HEK293 (cell line): ENCODE measurements at regions not wholly inside any gene's neighbourhood (a gene's known extent, or its start where the extent isn't known, plus 50 kb on each side); places are given as distances from the start of the nearest gene placed in this dataset.

Source experiments
- CTCF ChIA-PET: fragments of 350-600 bp; formaldehyde crosslinking; extraction: SDS; loops from one replicate; lab custom pipeline; 2021; ENCODE audit warnings: antibody characterized with exemption; lab: Yijun Ruan, JAX
- POLR2A ChIA-PET: fragments of 300-600 bp; formaldehyde crosslinking; extraction: SDS; loops from one replicate; lab custom pipeline; 2020; ENCODE audit warnings: antibody characterized with exemption, inconsistent platforms; lab: Yijun Ruan, JAX
- H3K27ac ChIP-seq: fragments of 200-500 bp; sonication (Bioruptor generic); 2 replicates; pipeline ENCODE4 v1.5.1; 2014; ENCODE audit warnings: low read depth, low read length, control low read depth, inconsistent platforms; ENCODE audit errors: extremely low read depth
- H3K36me3 ChIP-seq, 2 experiments: fragments of 200-500 bp in 1 of 2; sonication (Bioruptor generic) in 1 of 2; 1 replicate in 1 of 2; 2 replicates in 1 of 2; pipeline ENCODE4 v1.5.1; 2014 to 2017; ENCODE audit warnings: inconsistent platforms in 2 of 2, low read length in 2 of 2; ENCODE audit not compliant: control insufficient read depth in 2 of 2, insufficient read depth in 1 of 2
- H3K4me1 ChIP-seq: fragments of 200-500 bp; sonication (Bioruptor generic); 2 replicates; pipeline ENCODE4 v1.5.1; 2014; ENCODE audit warnings: mild to moderate bottlenecking, low read length, inconsistent platforms; ENCODE audit not compliant: control insufficient read depth, insufficient read depth
- H3K4me3 ChIP-seq: 2 replicates; pipeline ENCODE4 v1.5.1; 2011; ENCODE audit warnings: low read depth, mild to moderate bottlenecking, control low read depth, low read length, moderate library complexity
- H3K9me3 ChIP-seq: fragments of 200-500 bp; sonication (Bioruptor generic); 2 replicates; pipeline ENCODE4 v1.5.1; 2014; ENCODE audit warnings: low read depth, low read length, inconsistent platforms; ENCODE audit not compliant: control insufficient read depth, insufficient read depth
- KLF1 ChIP-seq: fragments of 450-650 bp; formaldehyde crosslinking; IDR thresholded peaks from 2 replicates; pipeline ENCODE4 v1.5.1; 2016; ENCODE audit warnings: missing biosample characterization, missing genetic modification characterization
- PRDM1 ChIP-seq: fragments of 450-650 bp; formaldehyde crosslinking; IDR thresholded peaks from 2 replicates; pipeline ENCODE4; 2016; ENCODE audit warnings: missing biosample characterization, missing genetic modification characterization
- SCRT1 ChIP-seq: fragments of 450-650 bp; formaldehyde crosslinking; IDR thresholded peaks from 2 replicates; pipeline ENCODE4 v1.5.1; 2016; ENCODE audit warnings: missing biosample characterization, missing genetic modification characterization, borderline replicate concordance
- SCRT2 ChIP-seq: fragments of 450-650 bp; formaldehyde crosslinking; IDR thresholded peaks from 2 replicates; pipeline ENCODE4 v1.5.1; 2016; ENCODE audit warnings: missing biosample characterization, missing genetic modification characterization
- YY2 ChIP-seq: fragments of 450-650 bp; formaldehyde crosslinking; IDR thresholded peaks from 2 replicates; pipeline ENCODE4 v1.5.1; 2016; ENCODE audit warnings: missing biosample characterization, missing genetic modification characterization
- ZNF155 ChIP-seq: fragments of 450-650 bp; formaldehyde crosslinking; IDR thresholded peaks from 2 replicates; pipeline ENCODE4 v1.5.1; 2016; ENCODE audit warnings: missing biosample characterization, missing genetic modification characterization
- ZNF157 ChIP-seq: fragments of 450-650 bp; formaldehyde crosslinking; IDR thresholded peaks from 2 replicates; pipeline ENCODE4 v1.5.1; 2016; ENCODE audit warnings: missing biosample characterization, missing genetic modification characterization
- ZNF174 ChIP-seq: fragments of 450-650 bp; formaldehyde crosslinking; IDR thresholded peaks from 2 replicates; pipeline ENCODE4 v1.5.0; 2017; ENCODE audit warnings: missing biosample characterization, mild to moderate bottlenecking, missing genetic modification characterization
- ZNF266 ChIP-seq: fragments of 450-650 bp; formaldehyde crosslinking; IDR thresholded peaks from 2 replicates; pipeline ENCODE4 v1.5.1; 2016; ENCODE audit warnings: missing biosample characterization, missing genetic modification characterization, low read depth
- ZNF341 ChIP-seq: fragments of 450-650 bp; formaldehyde crosslinking; IDR thresholded peaks from 2 replicates; pipeline ENCODE4; 2016; ENCODE audit warnings: low read depth, missing biosample characterization, missing genetic modification characterization
- ZNF394 ChIP-seq: fragments of 450-650 bp; formaldehyde crosslinking; IDR thresholded peaks from 2 replicates; pipeline ENCODE4 v1.5.1; 2016; ENCODE audit warnings: missing biosample characterization, missing genetic modification characterization, mild to moderate bottlenecking, moderate library complexity, borderline replicate concordance
- ZNF48 ChIP-seq: fragments of 450-650 bp; formaldehyde crosslinking; IDR thresholded peaks from 2 replicates; pipeline ENCODE4 v1.5.1; 2016; ENCODE audit warnings: missing biosample characterization, missing genetic modification characterization
- ZNF544 ChIP-seq: fragments of 450-650 bp; formaldehyde crosslinking; IDR thresholded peaks from 2 replicates; pipeline ENCODE4 v1.5.0; 2017; ENCODE audit warnings: missing biosample characterization, missing genetic modification characterization
- ZNF555 ChIP-seq: fragments of 450-650 bp; formaldehyde crosslinking; conservative IDR thresholded peaks from 2 replicates; pipeline ENCODE4 v1.5.1; 2017; ENCODE audit warnings: missing biosample characterization, mild to moderate bottlenecking, missing genetic modification characterization, inconsistent platforms
- ZNF624 ChIP-seq: fragments of 450-650 bp; formaldehyde crosslinking; IDR thresholded peaks from 2 replicates; pipeline ENCODE4 v1.5.1; 2017; ENCODE audit warnings: missing biosample characterization, missing genetic modification characterization
- ZNF626 ChIP-seq: fragments of 450-650 bp; sonication (Bioruptor Pico); formaldehyde crosslinking; IDR thresholded peaks from 2 replicates; pipeline ENCODE4 v1.5.1; 2018; ENCODE audit warnings: missing biosample characterization, missing genetic modification characterization, inconsistent platforms
- TF ChIP-seq, protein P1 (sequence below): fragments of 450-650 bp; formaldehyde crosslinking; IDR thresholded peaks from 2 replicates; pipeline ENCODE4 v1.5.1; 2016; ENCODE audit warnings: missing biosample characterization, missing genetic modification characterization, low read depth
- TF ChIP-seq, protein P2 (sequence below): fragments of 450-650 bp; formaldehyde crosslinking; IDR thresholded peaks from 2 replicates; pipeline ENCODE4 v1.5.1; 2016; ENCODE audit warnings: missing biosample characterization, missing genetic modification characterization
- TF ChIP-seq, protein P3 (sequence below): fragments of 450-650 bp; IDR thresholded peaks from 2 replicates; pipeline ENCODE4 v1.5.1; 2018; ENCODE audit warnings: missing biosample characterization, mild to moderate bottlenecking, missing genetic modification characterization
- TF ChIP-seq, protein P4 (sequence below): fragments of 450-650 bp; formaldehyde crosslinking; IDR thresholded peaks from 2 replicates; pipeline ENCODE4 v1.5.1; 2017; ENCODE audit warnings: missing biosample characterization, missing genetic modification characterization

DNA sequence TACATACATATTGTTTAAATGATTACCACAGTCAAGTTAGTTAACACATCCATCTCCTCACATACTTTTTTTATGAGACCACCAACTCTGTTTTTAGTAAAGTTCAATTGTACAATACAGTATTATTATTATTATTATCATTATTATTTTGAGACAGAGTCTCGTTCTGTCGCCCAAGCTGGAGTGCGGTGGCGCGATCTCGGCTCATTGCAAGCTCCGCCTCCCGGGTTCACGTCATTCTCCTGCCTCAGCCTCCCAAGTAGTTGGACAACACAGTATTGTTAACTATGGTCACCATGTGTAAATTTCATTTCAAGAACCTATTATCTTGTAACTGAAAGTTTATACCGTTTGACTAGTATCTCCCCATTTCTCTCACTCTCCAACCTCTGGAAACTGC lies 942.0 kb upstream of the FBXO33 start (continued):
- TF ChIP-seq ZNF555 (tag by site-specific recombination) (no peak), ZNF544 (no peak), ZNF174 (tag by site-specific recombination) (no peak)
- TF ChIP-seq, protein P1, sequence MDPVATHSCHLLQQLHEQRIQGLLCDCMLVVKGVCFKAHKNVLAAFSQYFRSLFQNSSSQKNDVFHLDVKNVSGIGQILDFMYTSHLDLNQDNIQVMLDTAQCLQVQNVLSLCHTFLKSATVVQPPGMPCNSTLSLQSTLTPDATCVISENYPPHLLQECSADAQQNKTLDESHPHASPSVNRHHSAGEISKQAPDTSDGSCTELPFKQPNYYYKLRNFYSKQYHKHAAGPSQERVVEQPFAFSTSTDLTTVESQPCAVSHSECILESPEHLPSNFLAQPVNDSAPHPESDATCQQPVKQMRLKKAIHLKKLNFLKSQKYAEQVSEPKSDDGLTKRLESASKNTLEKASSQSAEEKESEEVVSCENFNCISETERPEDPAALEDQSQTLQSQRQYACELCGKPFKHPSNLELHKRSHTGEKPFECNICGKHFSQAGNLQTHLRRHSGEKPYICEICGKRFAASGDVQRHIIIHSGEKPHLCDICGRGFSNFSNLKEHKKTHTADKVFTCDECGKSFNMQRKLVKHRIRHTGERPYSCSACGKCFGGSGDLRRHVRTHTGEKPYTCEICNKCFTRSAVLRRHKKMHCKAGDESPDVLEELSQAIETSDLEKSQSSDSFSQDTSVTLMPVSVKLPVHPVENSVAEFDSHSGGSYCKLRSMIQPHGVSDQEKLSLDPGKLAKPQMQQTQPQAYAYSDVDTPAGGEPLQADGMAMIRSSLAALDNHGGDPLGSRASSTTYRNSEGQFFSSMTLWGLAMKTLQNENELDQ (tag by site-specific recombination) = no peak

DNA sequence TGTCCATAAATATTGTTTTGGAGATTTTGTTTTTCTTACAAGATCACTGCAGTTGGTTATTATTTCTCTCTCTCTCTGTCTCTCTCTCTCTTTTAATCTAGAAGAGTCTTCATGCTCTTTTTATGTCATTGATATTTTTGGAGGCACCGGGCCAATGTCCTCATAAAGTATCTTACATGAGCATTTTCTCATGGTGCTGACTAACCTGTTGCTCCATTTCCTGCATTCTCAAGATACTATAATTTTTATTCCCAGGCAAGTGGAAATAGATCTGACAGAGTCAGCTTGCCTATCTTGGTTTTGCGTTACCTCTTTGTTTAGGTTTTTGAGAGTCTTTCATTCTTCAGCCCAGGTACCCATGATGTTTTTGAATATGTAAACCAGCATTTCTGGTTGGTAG lies 938.8 kb upstream of the FBXO33 start:
- ChIA-PET CTCF (no interaction called here), POLR2A (no interaction called here)
- H3K36me3 ChIP-seq = no peaks in the 10 kb centered on the region
- H3K4me1 ChIP-seq = no peaks in the 10 kb centered on the region
- no peak for TF ChIP-seq PRDM1 (tag by site-specific recombination)
- TF ChIP-seq ZNF157 (tag by site-specific recombination) = no peak
- TF ChIP-seq ZNF155 (tag by site-specific recombination) = no peak
- TF ChIP-seq KLF1 = no peak
- no peak for TF ChIP-seq SCRT1 (tag by site-specific recombination)
- no peak for TF ChIP-seq ZNF394 (tag by site-specific recombination)
- TF ChIP-seq ZNF341 (tag by site-specific recombination) = no peak
- no peak for TF ChIP-seq ZNF626
- no peak for TF ChIP-seq ZNF48 (tag by site-specific recombination)
- TF ChIP-seq, protein P2, sequence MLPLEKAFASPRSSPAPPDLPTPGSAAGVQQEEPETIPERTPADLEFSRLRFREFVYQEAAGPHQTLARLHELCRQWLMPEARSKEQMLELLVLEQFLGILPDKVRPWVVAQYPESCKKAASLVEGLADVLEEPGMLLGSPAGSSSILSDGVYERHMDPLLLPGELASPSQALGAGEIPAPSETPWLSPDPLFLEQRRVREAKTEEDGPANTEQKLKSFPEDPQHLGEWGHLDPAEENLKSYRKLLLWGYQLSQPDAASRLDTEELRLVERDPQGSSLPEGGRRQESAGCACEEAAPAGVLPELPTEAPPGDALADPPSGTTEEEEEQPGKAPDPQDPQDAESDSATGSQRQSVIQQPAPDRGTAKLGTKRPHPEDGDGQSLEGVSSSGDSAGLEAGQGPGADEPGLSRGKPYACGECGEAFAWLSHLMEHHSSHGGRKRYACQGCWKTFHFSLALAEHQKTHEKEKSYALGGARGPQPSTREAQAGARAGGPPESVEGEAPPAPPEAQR = no peak
- TF ChIP-seq ZNF266 (tag by site-specific recombination) = no peak
- TF ChIP-seq, protein P3, sequence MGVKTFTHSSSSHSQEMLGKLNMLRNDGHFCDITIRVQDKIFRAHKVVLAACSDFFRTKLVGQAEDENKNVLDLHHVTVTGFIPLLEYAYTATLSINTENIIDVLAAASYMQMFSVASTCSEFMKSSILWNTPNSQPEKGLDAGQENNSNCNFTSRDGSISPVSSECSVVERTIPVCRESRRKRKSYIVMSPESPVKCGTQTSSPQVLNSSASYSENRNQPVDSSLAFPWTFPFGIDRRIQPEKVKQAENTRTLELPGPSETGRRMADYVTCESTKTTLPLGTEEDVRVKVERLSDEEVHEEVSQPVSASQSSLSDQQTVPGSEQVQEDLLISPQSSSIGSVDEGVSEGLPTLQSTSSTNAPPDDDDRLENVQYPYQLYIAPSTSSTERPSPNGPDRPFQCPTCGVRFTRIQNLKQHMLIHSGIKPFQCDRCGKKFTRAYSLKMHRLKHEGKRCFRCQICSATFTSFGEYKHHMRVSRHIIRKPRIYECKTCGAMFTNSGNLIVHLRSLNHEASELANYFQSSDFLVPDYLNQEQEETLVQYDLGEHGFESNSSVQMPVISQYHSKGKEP = no peak
- TF ChIP-seq SCRT2 = no peak
- TF ChIP-seq YY2 (tag by site-specific recombination) = no peak
- TF ChIP-seq, protein P4, sequence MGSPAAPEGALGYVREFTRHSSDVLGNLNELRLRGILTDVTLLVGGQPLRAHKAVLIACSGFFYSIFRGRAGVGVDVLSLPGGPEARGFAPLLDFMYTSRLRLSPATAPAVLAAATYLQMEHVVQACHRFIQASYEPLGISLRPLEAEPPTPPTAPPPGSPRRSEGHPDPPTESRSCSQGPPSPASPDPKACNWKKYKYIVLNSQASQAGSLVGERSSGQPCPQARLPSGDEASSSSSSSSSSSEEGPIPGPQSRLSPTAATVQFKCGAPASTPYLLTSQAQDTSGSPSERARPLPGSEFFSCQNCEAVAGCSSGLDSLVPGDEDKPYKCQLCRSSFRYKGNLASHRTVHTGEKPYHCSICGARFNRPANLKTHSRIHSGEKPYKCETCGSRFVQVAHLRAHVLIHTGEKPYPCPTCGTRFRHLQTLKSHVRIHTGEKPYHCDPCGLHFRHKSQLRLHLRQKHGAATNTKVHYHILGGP (tag by site-specific recombination) = no peak
- TF ChIP-seq ZNF624 (tag by site-specific recombination) = no peak
- no peak overlapping the region for H3K27ac ChIP-seq
- no peak overlapping the region for H3K4me3 ChIP-seq
- no peaks in the 10 kb centered on the region for H3K9me3 ChIP-seq
